Activated T-cell treated with anti-CD3 and anti-CD28 coated beads, Interleukin-2, amount 50 U/mL, for 48 hours (primary cell): ENCODE measurements at regions not wholly inside any gene's neighbourhood (a gene's known extent, or its start where the extent isn't known, plus 50 kb on each side); places are given as distances from the start of the nearest gene placed in this dataset.

Experiments
- DNase-seq, 2 experiments: peaks; one replicate each; pipeline ENCODE4 v3.0.0-alpha.2; 2020

DNA sequence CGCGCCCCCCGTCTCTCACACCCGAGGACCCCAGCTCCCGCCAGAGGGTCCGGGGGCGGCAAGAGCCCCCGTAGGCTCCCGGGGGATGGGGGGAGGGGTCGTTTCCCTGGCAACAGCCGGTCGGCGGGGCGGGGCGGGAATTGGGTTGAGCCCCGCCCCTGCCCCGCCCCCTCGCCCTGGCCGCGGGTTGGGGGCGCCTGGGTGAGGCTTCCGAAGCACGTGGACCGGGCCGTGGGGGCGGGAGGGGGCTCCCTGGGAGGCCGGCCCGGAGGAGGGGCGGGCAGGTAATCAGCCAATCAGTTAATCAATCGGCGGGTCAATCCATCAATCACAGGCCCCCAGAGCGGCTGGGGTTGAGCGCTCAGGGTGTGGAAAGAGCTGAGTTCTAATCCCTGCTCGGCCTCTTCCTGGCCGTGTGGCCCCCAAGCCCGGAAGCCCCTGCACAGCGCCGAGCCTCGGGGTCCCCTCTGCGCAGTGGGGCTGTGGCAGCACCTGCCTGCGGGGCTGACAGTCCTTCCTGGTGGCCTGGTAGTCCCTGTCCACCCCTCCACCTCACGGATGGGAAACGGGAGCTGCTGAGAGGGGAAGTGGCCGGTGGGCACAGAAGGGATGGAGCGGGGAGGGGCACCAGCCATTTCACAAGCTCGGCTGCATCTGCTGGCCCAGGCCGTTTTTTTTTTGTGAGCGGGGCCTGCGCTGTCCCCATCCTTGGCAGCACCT lies 174.2 kb upstream of the IER5L start:
- DNase-seq = peak; percentile 37 to 45

- no peak for DNase-seq
Observed at GRCh38 chr9:129351642-129352145, 173.6 kb upstream of the IER5L start.

GRCh38 chr9:129351058-129351641 lies 173.1 kb upstream of the IER5L start:
- DNase-seq = no peak

GRCh38 chr9:129350143-129350935 lies 172.3 kb upstream of the IER5L start:
- DNase-seq = no peak

GRCh38 chr9:129349665-129349947 lies 171.5 kb upstream of the IER5L start:
- no peak for DNase-seq

DNA sequence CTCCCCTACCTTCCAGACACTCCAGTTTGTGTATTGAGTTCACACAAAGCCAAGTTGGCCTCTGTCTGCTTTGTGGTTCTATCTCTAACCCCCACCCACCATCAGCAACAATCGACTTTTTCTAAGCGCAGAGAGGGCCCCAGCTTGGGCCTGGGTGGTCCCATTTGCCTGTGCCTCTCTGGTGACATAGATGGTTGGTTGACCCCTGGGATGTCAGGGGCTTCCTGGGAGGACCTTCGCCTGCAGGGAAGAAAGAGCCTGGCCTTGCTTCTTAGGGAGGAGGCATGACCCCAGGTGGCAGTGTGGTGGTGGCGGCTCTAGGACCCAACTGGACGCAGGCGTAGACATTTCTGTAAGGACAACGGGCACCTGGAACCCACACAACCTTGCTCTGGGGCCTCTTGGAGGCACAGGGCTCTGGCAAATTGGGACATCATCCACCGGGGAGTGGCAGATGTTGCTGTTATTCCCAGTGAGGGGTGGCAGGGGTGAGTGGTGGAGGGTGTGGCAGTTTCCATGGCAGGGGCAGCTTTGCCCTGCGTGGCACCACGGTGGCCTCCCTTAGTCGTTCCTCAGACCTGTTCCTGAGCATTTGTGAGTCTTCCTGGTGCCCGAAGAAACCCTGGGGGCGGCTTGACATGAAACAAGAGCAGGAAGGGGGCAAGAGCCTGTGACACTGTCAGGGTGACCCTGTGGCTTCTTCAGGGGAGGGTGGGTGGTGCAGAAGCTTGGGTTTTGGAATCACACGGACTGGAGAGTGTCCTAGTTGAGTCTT lies 171.0 kb upstream of the IER5L start:
- DNase-seq = no peak

- no peak for DNase-seq
Observed at GRCh38 chr9:129347316-129348120, 169.5 kb upstream of the IER5L start.

DNA sequence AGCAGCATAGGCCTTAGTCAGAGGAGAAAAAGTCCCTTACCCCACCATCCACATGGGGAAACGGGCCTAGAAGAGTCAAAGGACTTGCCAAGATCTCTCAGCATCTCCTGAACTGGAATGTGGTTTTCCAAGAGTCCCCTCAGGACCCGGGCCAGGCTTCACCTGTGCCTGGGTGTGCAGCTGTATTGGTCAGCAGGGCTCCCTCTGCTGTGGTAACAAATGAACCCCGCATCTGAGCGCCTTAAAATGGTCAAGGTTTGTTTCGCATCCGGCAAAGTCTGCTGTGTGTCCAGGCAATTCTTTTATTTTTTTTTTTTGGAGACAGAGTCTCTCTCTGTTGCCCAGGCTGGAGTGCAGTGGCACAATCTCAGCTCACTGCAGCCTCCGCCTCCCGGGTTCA lies 168.0 kb upstream of the IER5L start:
- DNase-seq = no peak

- no peak for DNase-seq
Observed at GRCh38 chr9:129344641-129345495, 166.8 kb upstream of the IER5L start.

DNA sequence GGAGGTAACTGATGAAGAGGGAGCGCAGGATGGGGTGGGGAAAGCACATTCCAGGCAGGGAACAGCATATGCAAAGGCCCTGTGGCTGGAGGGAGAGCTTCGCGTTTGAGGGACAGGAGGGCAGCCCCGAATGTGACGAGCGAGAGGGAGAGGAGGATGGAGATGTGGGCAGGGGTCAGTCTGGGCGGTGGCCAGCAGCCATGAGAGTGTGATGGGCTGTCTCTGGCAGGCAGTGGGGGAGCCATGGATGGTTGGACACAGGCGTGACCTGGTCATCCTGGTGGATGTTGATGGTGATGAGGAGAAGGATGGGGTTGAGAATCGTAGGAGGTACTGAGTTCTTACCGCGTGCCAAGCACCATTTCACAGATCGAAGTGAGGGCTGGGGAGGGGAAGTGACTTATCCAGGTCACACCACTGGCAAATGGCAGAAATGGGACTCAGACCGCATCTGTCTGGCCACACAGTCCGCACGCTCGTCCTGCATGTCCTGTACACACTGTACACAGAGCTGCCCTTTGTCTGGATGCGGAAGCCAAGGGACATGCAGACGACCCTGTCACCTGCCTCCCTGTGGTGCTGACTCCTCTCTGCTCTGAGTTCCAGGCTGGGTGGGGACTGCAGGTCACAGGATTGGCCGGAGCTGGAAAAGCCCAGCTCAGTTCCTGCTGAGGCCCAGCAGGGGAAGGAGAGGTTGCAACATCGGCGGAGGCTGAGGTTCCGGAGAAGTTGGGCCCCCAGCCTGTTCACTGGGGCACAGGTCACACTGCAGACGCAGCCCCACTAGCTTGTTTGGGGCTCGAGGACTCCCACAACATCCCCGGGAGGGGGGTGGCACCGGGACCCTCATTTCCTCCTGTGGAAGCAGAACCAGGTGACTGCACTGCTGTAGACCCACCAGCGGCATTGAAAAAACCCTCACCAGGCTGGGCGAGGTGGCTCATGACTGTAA lies 165.6 kb upstream of the IER5L start:
- DNase-seq = no peak

DNA sequence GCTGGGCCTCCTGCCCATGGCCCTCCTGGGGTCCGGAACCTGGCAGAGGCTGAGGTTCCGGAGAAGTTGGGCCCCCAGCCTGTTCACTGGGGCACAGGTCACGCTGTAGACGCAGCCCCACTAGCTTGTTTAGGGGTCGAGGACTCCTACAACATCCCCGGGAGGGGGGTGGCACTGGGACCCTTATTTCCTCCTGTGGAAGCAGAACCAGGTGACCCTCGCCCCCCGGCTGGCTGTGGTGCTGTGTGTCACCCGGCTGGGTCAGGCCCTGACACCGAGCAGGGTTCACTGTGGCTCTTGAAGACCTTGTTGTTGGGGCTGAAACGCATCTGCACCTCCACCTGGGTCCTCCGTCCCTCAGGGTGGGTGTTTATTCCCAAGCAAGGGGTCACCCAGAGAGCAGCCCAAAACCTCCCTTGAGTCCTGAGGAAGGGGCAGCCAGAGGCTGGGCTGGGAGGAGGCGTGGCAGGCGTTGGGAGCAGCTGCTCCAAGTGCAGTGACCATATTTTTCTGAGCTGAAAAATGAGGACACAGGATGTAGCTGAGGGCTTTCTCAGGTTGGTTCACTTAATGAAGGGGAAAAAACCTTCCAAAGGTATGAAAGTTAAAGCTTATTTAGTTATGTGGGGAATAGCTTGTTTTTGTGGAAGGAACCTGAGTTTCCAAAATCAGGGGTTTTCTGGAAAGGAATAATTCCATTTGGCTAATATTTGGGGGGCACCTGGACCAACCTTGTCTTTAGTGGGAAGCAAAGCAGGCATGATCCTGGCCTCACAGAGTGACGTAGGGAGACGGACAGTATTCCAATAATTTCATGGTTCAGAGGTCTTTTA lies 164.7 kb upstream of the IER5L start:
- DNase-seq = no peak

DNA sequence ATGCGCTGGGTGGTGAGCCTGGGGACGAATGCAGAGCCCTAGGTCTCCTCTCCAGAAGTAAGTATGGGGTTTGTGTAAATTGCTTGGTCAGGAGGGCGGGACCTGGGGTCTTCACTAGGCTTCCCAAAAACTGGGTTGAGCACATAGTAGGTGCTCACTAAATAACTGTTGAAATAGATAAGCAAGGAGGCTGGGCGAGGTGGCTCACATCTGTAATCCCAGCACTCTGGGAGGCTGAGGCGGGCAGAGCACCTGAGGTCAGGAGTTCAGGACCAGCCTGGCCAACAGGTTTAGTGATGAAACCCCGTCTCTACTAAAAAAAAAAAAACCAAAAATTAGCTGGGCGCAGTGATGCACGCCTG lies 163.9 kb upstream of the IER5L start:
- DNase-seq = no peak

GRCh38 chr9:129341171-129341986 lies 163.3 kb upstream of the IER5L start:
- no peak for DNase-seq

DNA sequence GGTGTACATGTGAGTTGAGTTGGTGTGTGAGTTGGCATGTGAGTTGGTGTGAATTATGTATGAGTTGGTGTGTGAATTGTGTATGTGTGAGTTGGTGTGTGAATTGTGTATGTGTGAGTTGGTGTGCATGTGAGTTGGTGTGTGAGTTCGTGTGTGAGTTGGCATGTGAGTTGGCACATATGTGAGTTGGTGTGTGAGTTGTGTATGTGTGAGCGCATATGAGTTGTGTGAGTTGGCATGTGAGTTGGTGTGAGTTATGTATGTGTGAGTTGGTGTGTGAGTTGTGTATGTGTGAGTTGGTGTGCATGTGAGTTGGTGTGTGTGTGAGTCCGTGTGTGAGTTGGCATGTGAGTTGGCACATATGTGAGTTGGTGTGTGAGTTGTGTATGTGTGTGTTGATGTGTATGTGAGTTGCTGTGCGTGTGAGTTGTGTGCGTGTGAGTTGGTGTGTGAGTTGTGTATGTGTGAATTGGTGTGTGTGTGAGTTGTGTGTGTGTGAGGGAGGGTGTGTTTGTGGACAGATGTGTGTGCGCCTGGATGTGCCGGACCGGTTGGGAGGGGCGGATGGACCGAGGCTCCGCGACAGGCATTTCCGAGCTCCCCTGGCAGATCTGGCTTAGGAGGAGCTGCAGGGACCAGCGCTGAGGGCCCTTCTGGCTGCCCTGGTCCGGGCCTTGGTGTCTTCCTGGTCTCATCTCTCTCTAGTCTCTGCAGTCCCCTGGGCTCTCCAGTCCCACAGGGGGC lies 162.5 kb upstream of the IER5L start:
- DNase-seq = no peak

DNA sequence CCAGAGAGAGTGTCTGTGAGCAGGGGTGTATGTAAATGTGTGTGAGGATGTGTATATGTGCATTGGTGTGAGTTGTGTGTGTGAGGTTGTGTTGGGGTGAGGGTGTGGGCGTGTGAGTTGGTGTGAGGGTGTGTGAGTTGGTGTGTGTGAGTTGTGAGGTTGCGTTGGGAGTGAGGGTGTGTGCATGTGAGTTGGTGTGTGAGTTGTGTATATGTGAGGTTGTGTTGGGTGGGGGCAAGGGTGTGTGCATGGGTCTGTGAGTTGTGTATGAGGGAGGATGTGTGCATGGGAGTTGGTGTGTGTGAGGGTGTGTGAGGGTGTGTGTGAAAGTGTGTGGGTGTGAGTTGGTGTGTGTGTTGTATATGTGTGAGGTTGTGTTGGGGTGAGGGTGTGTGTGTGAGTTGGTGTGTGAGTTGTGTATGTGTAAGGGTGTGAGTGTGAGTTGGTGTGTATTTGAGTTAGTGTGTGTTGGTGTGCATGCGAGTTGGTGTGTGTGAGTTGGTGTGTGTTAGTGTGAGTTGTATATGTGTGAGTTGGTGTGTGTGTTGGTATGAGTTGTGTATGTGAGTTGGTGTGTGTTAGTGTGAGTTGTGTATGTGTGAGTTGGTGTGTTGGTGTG lies 161.6 kb upstream of the IER5L start:
- no peak for DNase-seq

DNA sequence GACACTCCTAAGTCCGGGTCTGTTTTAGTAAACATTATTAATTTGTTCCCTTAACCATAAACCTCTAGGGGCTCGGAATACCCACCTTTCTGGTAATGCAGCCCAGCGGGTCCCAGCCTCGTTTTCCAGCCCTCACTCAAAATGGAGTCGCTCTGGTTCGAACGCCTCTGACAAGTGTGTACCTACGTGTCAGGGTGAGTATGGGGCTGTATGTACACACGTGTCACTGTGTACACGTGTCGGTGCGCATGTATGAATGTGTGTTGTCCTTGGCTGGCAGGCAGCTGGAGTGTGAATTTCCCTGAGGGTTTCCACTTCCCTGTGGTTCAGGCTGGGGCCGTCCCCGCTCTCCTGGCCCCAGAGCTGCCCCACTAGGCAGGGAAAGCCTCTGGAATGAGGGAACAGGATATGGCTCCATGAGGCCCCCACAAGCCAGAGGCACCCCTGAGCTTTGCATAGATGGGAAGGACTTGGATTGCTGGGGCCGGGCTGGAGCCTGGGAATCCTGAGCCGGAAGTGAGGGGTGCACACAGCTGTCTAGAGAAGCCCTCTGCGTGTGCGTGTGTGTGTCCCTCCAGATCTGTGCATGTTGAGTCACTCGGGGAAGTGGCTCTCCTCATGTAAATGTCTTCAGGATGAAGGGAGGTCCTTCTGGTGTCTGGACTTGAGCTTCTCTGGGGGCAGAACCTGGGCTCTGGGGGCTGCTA lies 160.8 kb upstream of the IER5L start:
- no peak for DNase-seq
